Omental fat pad (tissue), 3 donors: ENCODE measurements at regions not wholly inside any gene's neighbourhood (a gene's known extent, or its start where the extent isn't known, plus 50 kb on each side); places are given as distances from the start of the nearest gene placed in this dataset.

Source experiments
- ATAC-seq: fragments of 150-250 bp; one replicate; pipeline ENCODE4 v1.9.1; 2016; ENCODE audit warnings: mild to moderate bottlenecking, moderate library complexity; ENCODE audit not compliant: low FRiP score
- DNase-seq: peaks from one replicate; pipeline ENCODE4 v3.0.0-alpha.2; 2019; ENCODE audit warnings: low spot score
- CTCF ChIP-seq, 3 donors: fragments of 450-650 bp; IDR thresholded peaks; one replicate each; pipeline ENCODE4 v1.5.1; 2016 to 2017; ENCODE audit warnings: antibody characterized with exemption in 3 of 3, mild to moderate bottlenecking in 3 of 3, moderate library complexity in 2 of 3

GRCh38 chr6:153677522-153677921 is 361.5 kb upstream of the OPRM1 start:
- ATAC-seq (no peak), DNase-seq (no peak)
- no peak for TF ChIP-seq CTCF (IDR thresholded peaks at IDR 0.05)

- DNase-seq, result no peak
- TF ChIP-seq CTCF (IDR thresholded peaks at IDR 0.05), result no peak
- ATAC-seq, result no peak
Measured at GRCh38 chr6:153673750-153674149, 365.3 kb upstream of the OPRM1 start.

GRCh38 chr6:153673225-153673624 is 365.8 kb upstream of the OPRM1 start:
- no peak for DNase-seq
- TF ChIP-seq CTCF (IDR thresholded peaks at IDR 0.05), result no peak
- ATAC-seq, result no peak

GRCh38 chr6:153670403-153671026 is 368.5 kb upstream of the OPRM1 start:
- no peak for ATAC-seq
- no peak for DNase-seq
- TF ChIP-seq CTCF (IDR thresholded peaks at IDR 0.05), result no peak

GRCh38 chr6:153668758-153669157 is 370.3 kb upstream of the OPRM1 start:
- no peak for ATAC-seq
- TF ChIP-seq CTCF (IDR thresholded peaks at IDR 0.05), result no peak
- no peak for DNase-seq

- ATAC-seq, result no peak
- no peak for DNase-seq
Measured at GRCh38 chr6:153662982-153663381, 376.1 kb upstream of the OPRM1 start.

More at GRCh38 chr6:153662982-153663381, 376.1 kb upstream of the OPRM1 start:
- no peak for TF ChIP-seq CTCF (IDR thresholded peaks at IDR 0.05)
